Ovary (tissue), 3 donors: ENCODE measurements at regions not wholly inside any gene's neighbourhood (a gene's known extent, or its start where the extent isn't known, plus 50 kb on each side); places are given as distances from the start of the nearest gene placed in this dataset.

Experiments used
- CTCF ChIP-seq, 3 donors: fragments of 450-650 bp in 2 of 3; fragments of 200-600 bp in 1 of 3; IDR thresholded peaks; one replicate each; pipeline versions ENCODE4 v1.5.1 to v1.8.0; 2016 to 2022; ENCODE audit warnings: antibody characterized with exemption in 3 of 3, mild to moderate bottlenecking in 1 of 3
- POLR2A ChIP-seq: fragments of 450-650 bp; IDR thresholded peaks from one replicate; pipeline ENCODE4 v1.6.1; 2017; ENCODE audit warnings: antibody characterized with exemption, mild to moderate bottlenecking, moderate library complexity
- donor health status: DM: no; HTN: no; CAD: no.

GRCh38 chr12:84355561-84355960, 557.0 kb downstream of the SLC6A15 start:
- TF ChIP-seq CTCF (IDR thresholded peaks at IDR 0.05), result no peak
- TF ChIP-seq POLR2A, result no peak
